ENCODE measurements at regions not wholly inside any gene's neighbourhood (a gene's known extent, or its start where the extent isn't known, plus 50 kb on each side); places are given as distances from the start of the nearest gene placed in this dataset.
"Not testable (repeated sequence)": the region's sequence is repeated elsewhere in the genome, so short reads cannot be mapped to it uniquely, and the experiment has no call there.

- DNase-seq (ENCODE audit: low read depth) = no peak
- TF ChIP-seq, protein P1, sequence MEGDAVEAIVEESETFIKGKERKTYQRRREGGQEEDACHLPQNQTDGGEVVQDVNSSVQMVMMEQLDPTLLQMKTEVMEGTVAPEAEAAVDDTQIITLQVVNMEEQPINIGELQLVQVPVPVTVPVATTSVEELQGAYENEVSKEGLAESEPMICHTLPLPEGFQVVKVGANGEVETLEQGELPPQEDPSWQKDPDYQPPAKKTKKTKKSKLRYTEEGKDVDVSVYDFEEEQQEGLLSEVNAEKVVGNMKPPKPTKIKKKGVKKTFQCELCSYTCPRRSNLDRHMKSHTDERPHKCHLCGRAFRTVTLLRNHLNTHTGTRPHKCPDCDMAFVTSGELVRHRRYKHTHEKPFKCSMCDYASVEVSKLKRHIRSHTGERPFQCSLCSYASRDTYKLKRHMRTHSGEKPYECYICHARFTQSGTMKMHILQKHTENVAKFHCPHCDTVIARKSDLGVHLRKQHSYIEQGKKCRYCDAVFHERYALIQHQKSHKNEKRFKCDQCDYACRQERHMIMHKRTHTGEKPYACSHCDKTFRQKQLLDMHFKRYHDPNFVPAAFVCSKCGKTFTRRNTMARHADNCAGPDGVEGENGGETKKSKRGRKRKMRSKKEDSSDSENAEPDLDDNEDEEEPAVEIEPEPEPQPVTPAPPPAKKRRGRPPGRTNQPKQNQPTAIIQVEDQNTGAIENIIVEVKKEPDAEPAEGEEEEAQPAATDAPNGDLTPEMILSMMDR (IDR thresholded peaks at IDR 0.05; ENCODE audit: low read length, missing control alignments) = no peak
- no peak overlapping the region for H3K4me3 ChIP-seq (replicated peaks; ENCODE audit: low read depth, low read length)
These were observed 269.3 kb downstream of the KCNRG start for GRCh38 chr13:50284540-50284939.

- no peak for DNase-seq (ENCODE audit: low read depth)
- no peak overlapping the region for H3K4me3 ChIP-seq (replicated peaks; ENCODE audit: low read depth, low read length)
- TF ChIP-seq, protein P1 (IDR thresholded peaks at IDR 0.05; ENCODE audit: low read length, missing control alignments) = no peak
These were observed 270.0 kb downstream of the KCNRG start for GRCh38 chr13:50285283-50285682.

GRCh38 chr13:50286324-50286723 is 271.1 kb downstream of the KCNRG start:
- TF ChIP-seq, protein P1 (IDR thresholded peaks at IDR 0.05; ENCODE audit: low read length, missing control alignments) = no peak
- no peak for DNase-seq (ENCODE audit: low read depth)
- H3K4me3 ChIP-seq (replicated peaks; ENCODE audit: low read depth, low read length) = no peak overlapping the region

DNA sequence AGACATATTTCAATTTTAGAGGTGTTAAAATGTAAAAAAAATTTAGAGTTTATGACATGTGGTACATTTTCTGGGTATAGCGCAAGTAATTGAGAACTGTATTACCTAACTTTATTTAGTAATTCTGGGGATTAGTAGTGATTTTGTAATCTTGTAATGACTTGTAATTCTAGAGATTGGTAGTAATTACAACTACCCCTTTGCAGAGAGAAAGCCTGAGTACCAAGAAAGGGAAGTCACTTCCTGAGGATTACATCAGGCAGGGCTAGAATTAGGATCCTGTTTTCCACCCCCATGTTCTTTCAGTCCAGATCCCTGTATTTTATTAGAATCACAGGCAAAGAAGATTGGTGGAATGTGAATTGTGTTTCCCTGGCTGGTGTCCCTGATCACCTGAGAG is 274.9 kb downstream of the KCNRG start:
- DNase-seq (ENCODE audit: low read depth) = no peak

GRCh38 chr13:50291611-50292010 is 276.4 kb downstream of the KCNRG start:
- DNase-seq (ENCODE audit: low read depth) = peak; percentile 18
- TF ChIP-seq, protein P1 (IDR thresholded peaks at IDR 0.05; ENCODE audit: low read length, missing control alignments) = no peak

More for the DNA sequence above, 274.9 kb downstream of the KCNRG start:
- TF ChIP-seq, protein P1 (IDR thresholded peaks at IDR 0.05; ENCODE audit: low read length, missing control alignments) = no peak
- H3K4me3 ChIP-seq (replicated peaks; ENCODE audit: low read depth, low read length) = no peak overlapping the region

GRCh38 chr13:50292081-50292480 is 276.8 kb downstream of the KCNRG start:
- TF ChIP-seq, protein P1 (IDR thresholded peaks at IDR 0.05; ENCODE audit: low read length, missing control alignments) = no peak
- no peak overlapping the region for H3K4me3 ChIP-seq (replicated peaks; ENCODE audit: low read depth, low read length)
- DNase-seq (ENCODE audit: low read depth) = no peak

More at GRCh38 chr13:50291611-50292010, 276.4 kb downstream of the KCNRG start:
- H3K4me3 ChIP-seq (replicated peaks; ENCODE audit: low read depth, low read length) = no peak overlapping the region

DNA sequence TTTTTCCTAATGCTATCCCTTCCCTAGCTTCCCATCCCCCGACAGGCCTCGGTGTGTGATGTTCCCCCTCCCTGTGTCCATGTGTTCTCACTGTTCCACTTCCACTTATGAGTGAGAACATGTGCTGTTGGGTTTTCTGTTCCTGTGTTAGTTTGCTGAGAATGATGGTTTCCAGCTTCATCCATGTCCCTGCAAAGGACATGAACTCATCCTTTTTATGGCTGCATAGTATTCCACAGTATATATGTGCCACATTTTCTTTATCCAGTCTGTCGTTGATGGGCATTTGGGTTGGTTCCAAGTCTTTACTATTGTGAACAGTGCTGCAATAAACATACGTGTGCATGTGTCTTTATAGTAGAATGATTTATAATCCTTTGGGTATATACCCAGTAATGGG is 279.2 kb downstream of the KCNRG start:
- not testable (repeated sequence) for DNase-seq (ENCODE audit: low read depth); H3K4me3 ChIP-seq (replicated peaks; ENCODE audit: low read depth, low read length)

All from fibroblast of pulmonary artery (primary cell).